Tibial nerve (tissue), 3 donors: ENCODE measurements at regions not wholly inside any gene's neighbourhood (a gene's known extent, or its start where the extent isn't known, plus 50 kb on each side); places are given as distances from the start of the nearest gene placed in this dataset.

Experiments
- CTCF ChIP-seq, 5 experiments: fragments of 200-600 bp in 3 of 5; fragments of 450-650 bp in 2 of 5; sonication (generic) in 3 of 5; IDR thresholded peaks; one replicate each; pipeline ENCODE4 v1.5.1; 2016 to 2019; ENCODE audit warnings: antibody characterized with exemption in 5 of 5, mild to moderate bottlenecking in 3 of 5, moderate library complexity in 2 of 5
- POLR2A ChIP-seq, 2 donors: fragments of 450-650 bp; IDR thresholded peaks; one replicate each; pipeline ENCODE4 v1.6.1; 2017; ENCODE audit warnings: antibody characterized with exemption in 2 of 2, mild to moderate bottlenecking in 2 of 2, moderate library complexity in 2 of 2

DNA sequence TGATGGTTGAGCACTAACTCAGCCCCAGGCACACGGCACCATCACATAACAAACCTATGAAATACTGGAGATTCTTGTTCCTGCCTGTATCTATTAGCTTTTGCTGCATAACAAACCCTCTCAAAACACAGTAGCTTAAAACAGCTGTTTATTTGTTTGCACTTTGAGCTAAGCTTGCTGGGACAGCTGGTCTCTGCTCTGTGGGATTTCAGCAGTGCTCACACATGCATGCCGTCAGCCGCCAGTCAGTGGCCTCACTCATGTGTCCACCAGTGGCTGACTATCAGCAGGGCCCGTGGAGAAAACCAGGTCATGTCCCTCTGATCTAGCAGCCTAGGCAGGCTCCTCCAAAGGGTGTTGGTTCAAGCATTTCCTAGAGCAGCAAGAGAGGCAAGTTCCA lies 52.8 kb upstream of the RAB12 start:
- TF ChIP-seq POLR2A (IDR thresholded peaks at IDR 0.05) (no peak), CTCF (IDR thresholded peaks at IDR 0.05) (no peak)
